LoVo (cell line): ENCODE measurements at regions not wholly inside any gene's neighbourhood (a gene's known extent, or its start where the extent isn't known, plus 50 kb on each side); places are given as distances from the start of the nearest gene placed in this dataset.

ENCODE experiments used
- DNase-seq: peaks from one replicate; pipeline ENCODE4 v3.0.0-alpha.2; 2016; ENCODE audit warnings: low spot score

GRCh38 chr2:146874260-146874658 is 970.6 kb upstream of the ACVR2A start:
- DNase-seq, result peak; percentile 54

DNA sequence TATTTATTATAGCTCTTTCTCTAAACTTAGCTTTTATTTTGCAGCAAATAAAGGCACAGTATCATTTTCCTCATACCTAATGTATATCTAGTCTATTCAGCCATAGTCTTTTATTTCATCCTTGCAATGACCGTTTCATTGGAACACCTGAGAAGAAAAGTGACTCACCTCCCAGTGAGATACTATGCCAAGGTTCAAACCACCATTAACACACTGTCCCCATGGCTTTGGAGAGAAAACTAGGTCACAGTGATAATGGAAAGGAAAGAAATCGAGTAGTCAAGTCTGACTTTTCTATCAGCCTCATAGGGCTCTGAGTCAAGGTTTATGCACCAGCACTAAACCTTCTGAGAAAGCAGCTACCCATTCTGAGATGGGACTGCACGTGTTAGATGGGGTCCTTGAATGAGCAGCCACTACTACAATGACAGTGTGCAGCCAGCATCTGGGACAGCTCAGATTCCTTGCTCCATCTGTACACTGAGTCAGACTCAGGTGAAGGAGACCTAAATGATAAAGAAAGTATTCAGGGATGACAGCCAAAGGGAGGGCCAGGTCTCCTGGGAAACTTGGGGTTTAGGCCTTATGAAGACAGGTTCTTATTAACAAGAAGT is 971.1 kb upstream of the ACVR2A start:
- peak; percentile 11 for DNase-seq

GRCh38 chr2:146873056-146873455 is 971.8 kb upstream of the ACVR2A start:
- DNase-seq, result no peak

DNA sequence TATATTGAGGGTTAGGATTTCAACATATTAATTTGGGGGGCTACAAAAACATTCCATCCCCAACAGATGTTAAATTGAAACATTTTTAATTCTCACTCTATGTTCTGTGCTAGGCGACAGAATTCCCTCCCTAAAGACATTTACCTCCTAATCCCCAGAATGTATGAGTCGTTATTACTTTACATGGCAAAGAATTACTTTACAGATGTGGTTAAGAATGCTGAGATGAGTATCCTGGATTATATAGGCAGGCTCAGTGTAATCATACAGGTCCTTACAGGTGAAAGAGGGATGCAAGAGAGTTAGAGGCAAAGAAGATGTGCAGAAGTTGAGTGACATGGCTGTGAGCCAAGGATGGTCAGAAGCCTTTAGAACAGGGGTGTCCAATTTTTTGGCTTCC is 974.1 kb upstream of the ACVR2A start:
- DNase-seq, result no peak

DNA sequence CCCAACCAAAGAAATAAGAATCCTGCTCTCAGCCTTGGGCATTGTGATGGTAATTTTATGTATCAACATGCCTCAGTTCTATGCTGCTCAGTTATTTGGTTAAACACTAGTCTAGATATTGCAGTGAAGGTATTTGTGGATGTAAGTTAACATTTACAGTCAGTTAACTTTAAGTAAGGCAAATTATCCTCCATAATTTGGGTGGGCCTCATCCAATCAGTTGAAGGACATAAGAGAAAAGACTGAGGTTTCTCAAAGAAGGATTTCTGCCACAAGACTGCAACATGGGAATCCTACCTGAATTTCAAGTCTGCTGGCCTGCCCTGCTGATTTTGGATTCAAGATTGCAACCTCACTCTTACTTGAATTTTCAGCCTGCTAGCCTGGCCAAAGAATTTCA is 975.5 kb upstream of the ACVR2A start:
- DNase-seq, result no peak

GRCh38 chr2:146868051-146868450 is 976.8 kb upstream of the ACVR2A start:
- no peak for DNase-seq

DNA sequence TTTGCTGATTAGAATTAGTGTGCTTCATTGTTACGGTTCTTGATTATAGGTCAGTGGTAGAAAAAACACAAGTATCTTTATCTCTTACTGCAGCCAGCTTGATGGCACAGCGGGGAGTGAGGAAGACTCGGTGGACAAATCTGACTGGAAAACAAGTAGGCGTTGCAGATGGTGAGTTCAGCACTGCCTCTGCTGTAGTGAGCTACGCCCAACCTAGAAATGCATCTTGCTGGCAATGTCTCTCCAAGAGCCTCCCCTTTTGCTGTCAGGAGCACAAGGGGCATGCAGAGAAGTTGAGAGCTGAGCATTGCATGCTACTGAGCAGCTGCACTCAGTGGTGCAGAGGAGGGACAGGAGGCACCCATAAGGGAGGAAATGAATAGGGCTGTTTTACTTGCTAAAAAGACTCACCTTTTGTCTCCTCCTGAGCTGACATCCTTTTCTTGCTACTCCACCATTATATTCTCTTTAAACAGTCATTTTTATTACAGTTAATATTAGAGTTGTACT is 977.3 kb upstream of the ACVR2A start:
- no peak for DNase-seq

DNA sequence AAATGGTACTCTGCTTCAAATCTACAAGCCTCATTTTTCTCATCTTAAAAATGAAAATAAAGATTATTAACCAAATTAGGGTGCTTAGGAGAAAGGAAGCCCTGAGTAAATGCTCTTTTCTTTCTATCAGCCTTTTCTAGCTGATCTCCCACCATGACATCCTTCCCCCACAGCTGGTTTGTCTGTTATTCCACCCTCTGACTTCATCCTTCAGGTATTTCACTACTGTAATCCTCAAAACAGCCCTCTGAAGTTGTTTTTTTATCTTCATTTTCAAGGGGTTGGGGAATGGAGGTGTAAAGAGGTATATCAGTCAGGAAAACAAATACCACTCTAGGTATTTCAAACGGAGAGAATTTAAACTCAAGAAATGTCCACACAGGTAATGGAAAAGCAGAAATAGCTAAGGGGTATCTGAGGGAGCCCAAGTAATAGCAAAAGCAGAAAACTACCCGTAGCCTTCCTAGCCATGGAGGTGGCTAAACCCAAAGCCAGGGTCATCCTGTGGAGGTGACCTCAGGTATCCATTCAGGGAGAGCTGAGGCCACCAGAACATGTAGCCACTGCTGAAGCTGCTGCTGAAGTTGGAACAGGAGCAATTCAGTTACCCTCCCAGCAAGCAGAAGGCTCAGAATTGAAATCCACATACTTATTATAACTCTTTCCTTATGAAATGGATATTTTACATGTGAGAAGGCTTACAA is 990.9 kb upstream of the ACVR2A start:
- DNase-seq, result no peak

GRCh38 chr2:146852661-146853060 is 992.2 kb upstream of the ACVR2A start:
- DNase-seq, result no peak

- no peak for DNase-seq
Observed at GRCh38 chr2:146850746-146851145, 994.1 kb upstream of the ACVR2A start.

- no peak for DNase-seq
Observed at GRCh38 chr2:146847846-146848245, 997.0 kb upstream of the ACVR2A start.

DNA sequence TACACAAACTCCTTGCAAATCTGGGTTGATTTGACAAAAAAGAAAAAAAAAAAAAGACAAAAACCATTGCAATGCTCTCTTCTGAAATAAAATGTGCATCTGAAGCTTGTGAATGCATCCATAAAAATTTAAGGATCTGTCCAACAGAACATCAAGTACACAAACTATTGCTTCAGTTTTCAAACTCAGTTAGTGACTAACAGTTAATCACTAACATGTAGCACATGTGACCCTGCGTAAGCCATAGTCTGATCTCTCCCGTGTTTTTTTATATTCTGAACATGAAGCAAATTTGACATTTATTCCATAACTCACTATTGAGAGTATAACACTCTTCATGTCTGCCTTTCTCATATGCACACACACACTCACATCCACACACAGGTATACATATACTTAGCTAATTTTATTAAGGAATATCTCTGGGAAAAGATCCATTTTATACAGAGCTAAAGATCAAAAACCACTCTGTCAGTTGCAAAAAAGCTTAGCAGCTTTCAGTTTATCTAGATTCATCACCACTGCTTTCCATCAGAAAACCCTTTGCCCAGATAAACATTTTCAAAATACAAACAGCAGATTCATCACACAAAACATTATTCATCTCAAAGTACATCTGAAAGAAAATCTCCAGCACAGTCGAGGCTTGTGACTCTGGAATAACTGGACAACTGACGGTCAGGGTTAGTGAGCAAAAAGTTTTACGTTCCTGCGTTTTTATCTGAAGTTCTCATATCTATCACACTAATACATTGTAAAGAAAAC is 1000.4 kb upstream of the ACVR2A start:
- DNase-seq, result no peak

DNA sequence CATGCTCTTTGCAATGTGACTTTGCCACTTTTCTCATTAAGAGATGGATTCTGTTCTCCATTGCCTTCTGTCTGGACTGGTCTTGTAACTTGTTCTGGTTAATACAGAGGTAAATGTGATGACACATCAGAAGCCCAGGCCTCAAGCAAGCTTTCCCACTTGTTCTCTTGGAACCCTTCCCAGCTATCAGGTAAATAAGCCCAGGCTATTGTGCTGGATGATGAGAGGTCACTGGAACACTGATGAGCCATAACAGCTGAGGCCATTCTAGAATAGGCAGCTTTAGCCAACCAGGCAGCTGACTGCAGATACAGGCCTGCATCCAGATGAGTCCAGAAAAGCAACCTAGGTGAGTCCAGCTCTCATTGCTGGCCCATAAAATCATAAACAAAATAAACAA is 1007.0 kb upstream of the ACVR2A start:
- no peak for DNase-seq

DNA sequence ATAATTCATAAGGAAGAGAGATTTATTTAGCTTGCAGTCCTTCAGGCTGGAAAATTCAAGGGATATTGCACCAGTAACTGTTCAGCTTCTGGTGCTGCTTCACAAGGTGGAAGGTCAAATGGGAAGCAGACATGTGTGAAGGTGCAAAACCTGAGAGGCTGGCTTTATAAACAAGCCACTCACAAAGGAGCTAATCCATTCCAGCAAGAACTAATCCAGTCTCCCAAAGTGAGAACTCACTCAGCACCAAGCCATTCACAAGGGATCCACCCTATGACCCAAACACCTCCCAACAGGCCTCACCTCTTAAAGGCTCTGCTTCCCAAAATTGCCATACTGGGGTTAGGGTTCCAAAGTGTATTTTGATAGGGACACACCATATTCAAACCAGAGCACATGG is 1018.4 kb upstream of the ACVR2A start:
- no peak for DNase-seq

DNA sequence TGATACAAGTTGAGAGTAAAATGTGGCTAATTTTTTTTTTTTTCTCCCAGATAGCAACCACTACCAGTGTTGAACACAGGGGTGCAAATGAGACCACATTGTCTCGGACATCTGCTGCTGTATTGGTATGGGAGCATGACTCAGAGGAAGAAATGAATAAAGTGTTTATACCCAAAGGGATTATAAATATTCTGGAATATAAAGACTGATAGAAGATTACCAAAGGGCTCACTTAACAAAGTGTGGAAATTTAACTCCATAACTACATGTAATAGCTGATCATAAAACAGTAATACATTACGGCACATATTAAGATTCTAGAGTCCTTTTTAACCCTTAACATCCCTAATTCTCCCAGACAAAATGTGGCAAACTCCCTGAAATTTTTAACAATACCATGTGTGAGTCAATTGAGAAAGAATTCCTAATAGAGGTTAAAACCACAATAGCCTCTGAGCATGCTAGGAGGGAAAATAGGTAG is 1023.0 kb upstream of the ACVR2A start:
- DNase-seq, result no peak

- DNase-seq, result peak; percentile 8
Observed at GRCh38 chr2:146820672-146821071, 1024.2 kb upstream of the ACVR2A start.

- DNase-seq, result no peak
Observed at GRCh38 chr2:146818122-146818521, 1026.7 kb upstream of the ACVR2A start.

- DNase-seq, result no peak
Observed at GRCh38 chr2:146817613-146818012, 1027.2 kb upstream of the ACVR2A start.

GRCh38 chr2:146814971-146815370 is 1029.9 kb upstream of the ACVR2A start:
- DNase-seq, result no peak

- no peak for DNase-seq
Observed at GRCh38 chr2:146807568-146808168, 1037.2 kb upstream of the ACVR2A start.

- DNase-seq, result no peak
Observed at GRCh38 chr2:146806364-146807005, 1038.3 kb upstream of the ACVR2A start.

GRCh38 chr2:146804288-146804687 is 1040.5 kb upstream of the ACVR2A start:
- DNase-seq, result no peak
